ENCODE measurements at regions not wholly inside any gene's neighbourhood (a gene's known extent, or its start where the extent isn't known, plus 50 kb on each side); places are given as distances from the start of the nearest gene placed in this dataset.

GRCh38 chr13:106350208-106350607, 185.3 kb downstream of the EFNB2 start:
- TF ChIP-seq, protein P1, sequence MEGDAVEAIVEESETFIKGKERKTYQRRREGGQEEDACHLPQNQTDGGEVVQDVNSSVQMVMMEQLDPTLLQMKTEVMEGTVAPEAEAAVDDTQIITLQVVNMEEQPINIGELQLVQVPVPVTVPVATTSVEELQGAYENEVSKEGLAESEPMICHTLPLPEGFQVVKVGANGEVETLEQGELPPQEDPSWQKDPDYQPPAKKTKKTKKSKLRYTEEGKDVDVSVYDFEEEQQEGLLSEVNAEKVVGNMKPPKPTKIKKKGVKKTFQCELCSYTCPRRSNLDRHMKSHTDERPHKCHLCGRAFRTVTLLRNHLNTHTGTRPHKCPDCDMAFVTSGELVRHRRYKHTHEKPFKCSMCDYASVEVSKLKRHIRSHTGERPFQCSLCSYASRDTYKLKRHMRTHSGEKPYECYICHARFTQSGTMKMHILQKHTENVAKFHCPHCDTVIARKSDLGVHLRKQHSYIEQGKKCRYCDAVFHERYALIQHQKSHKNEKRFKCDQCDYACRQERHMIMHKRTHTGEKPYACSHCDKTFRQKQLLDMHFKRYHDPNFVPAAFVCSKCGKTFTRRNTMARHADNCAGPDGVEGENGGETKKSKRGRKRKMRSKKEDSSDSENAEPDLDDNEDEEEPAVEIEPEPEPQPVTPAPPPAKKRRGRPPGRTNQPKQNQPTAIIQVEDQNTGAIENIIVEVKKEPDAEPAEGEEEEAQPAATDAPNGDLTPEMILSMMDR (IDR thresholded peaks at IDR 0.05) = no peak

- TF ChIP-seq, protein P1 (IDR thresholded peaks at IDR 0.05) = no peak
Observed at GRCh38 chr13:106349080-106349931, 186.2 kb downstream of the EFNB2 start.

DNA sequence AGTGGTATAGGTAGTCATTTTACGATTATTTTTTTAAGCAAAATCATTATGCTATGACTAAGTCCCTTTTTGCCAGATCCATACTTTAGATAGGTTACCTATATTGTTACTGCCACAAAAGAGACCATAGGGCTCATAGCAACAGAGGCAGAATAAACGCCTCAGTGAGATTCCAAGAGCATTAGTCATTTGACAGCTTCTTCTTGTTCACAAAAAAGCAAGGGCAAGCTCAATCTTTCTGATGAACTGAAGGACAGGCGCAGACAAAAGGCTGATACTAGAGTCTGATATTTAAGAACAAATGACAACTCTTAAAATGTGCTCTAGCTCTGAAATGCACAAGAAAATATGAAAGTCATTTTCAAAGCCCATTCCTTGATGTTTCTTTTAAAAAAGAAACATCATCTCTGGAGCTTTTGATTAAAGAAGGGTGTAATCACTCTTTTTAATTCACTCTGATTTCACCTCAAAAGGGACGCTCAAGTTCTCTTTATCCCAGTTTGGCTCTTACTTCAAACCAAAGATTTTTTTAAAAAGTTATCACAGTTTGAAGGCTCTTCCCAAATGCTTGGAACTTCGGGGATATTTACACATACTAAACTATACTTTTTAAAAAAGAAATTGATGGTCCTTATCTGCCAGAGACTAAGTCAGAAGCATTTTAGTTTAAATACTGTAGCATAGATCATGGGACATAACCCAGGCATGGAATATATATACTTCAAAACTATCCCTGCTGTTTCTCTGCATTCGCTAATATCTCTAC, 187.2 kb downstream of the EFNB2 start:
- TF ChIP-seq, protein P1 (IDR thresholded peaks at IDR 0.05) = no peak

DNA sequence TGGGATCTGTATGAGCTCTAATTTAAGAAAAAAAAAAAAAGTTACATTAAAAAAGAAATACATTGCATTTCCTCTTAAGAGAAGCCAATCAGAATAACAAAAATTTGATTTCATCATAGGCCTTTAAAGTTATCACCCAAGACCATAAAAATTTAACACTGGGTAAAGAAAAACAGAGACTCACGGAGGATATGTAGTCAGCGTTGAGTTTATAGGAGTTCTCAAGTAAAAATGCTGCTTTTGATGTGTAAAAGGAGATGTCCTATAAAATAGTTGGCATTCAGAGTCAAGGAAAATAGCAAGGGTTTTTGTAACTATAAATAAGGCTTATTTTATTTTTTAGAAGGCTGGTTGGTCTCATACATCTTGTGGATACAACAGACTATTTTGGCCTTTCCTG, 191.1 kb downstream of the EFNB2 start:
- TF ChIP-seq, protein P1 (IDR thresholded peaks at IDR 0.05) = no peak

DNA sequence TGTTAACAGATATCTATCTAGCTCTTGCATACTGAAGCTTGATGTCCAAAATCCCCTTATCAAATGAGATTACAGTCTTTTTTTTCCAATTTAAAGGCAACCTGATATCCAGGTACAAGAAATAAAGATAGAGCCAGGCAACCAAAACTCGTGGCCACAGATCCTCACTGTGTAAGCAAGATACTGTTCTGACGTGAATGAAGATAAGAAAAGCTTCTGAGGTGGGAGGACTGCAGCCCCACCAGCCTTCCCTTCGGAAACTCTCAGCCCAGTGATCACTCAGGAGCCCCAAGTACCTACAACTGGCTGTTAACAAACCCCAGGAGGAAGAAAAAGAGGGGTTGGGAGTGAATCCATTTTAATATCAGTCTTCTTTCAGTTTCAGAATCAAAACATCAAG, 191.6 kb downstream of the EFNB2 start:
- TF ChIP-seq, protein P1 (IDR thresholded peaks at IDR 0.05) = no peak

GRCh38 chr13:106340249-106340648, 195.2 kb downstream of the EFNB2 start:
- TF ChIP-seq, protein P1 (IDR thresholded peaks at IDR 0.05) = no peak

GRCh38 chr13:106337096-106337850, 198.2 kb downstream of the EFNB2 start:
- TF ChIP-seq, protein P1 (IDR thresholded peaks at IDR 0.05) = no peak
